ENCODE measurements at regions not wholly inside any gene's neighbourhood (a gene's known extent, or its start where the extent isn't known, plus 50 kb on each side); places are given as distances from the start of the nearest gene placed in this dataset.

GRCh38 chr12:63326260-63326659, 175.3 kb upstream of the AVPR1A start:
- H3K4me3 ChIP-seq (ENCODE audit: low read depth, low read length): no peak overlapping the region
- no peak for TF ChIP-seq CTCF (IDR thresholded peaks at IDR 0.05; ENCODE audit: insufficient read depth, low read length)
- DNase-seq (ENCODE audit: low read depth): no peak

GRCh38 chr12:63325757-63326156, 174.8 kb upstream of the AVPR1A start:
- H3K4me3 ChIP-seq (ENCODE audit: low read depth, low read length): no peak overlapping the region
- no peak for TF ChIP-seq CTCF (IDR thresholded peaks at IDR 0.05; ENCODE audit: insufficient read depth, low read length)
- no peak for DNase-seq (ENCODE audit: low read depth)

- TF ChIP-seq CTCF (IDR thresholded peaks at IDR 0.05; ENCODE audit: insufficient read depth, low read length): no peak
- no peak overlapping the region for H3K4me3 ChIP-seq (ENCODE audit: low read depth, low read length)
- no peak for DNase-seq (ENCODE audit: low read depth)
Observed at GRCh38 chr12:63323942-63324341, 172.9 kb upstream of the AVPR1A start.

- no peak overlapping the region for H3K4me3 ChIP-seq (ENCODE audit: low read depth, low read length)
- DNase-seq (ENCODE audit: low read depth): no peak
- no peak for TF ChIP-seq CTCF (IDR thresholded peaks at IDR 0.05; ENCODE audit: insufficient read depth, low read length)
Observed at GRCh38 chr12:63321373-63321772, 170.4 kb upstream of the AVPR1A start.

GRCh38 chr12:63319936-63320633, 169.1 kb upstream of the AVPR1A start:
- no peak for TF ChIP-seq CTCF (IDR thresholded peaks at IDR 0.05; ENCODE audit: insufficient read depth, low read length)
- no peak overlapping the region for H3K4me3 ChIP-seq (ENCODE audit: low read depth, low read length)
- no peak for DNase-seq (ENCODE audit: low read depth)

- TF ChIP-seq CTCF (IDR thresholded peaks at IDR 0.05; ENCODE audit: insufficient read depth, low read length): no peak
- no peak overlapping the region for H3K4me3 ChIP-seq (ENCODE audit: low read depth, low read length)
- DNase-seq (ENCODE audit: low read depth): no peak
Observed at GRCh38 chr12:63319386-63319785, 168.4 kb upstream of the AVPR1A start.

GRCh38 chr12:63318933-63319332, 167.9 kb upstream of the AVPR1A start:
- no peak for DNase-seq (ENCODE audit: low read depth)
- no peak overlapping the region for H3K4me3 ChIP-seq (ENCODE audit: low read depth, low read length)
- no peak for TF ChIP-seq CTCF (IDR thresholded peaks at IDR 0.05; ENCODE audit: insufficient read depth, low read length)

Measured in fibroblast of the aortic adventitia (primary cell).